HG02852 (cell line): ENCODE measurements at regions not wholly inside any gene's neighbourhood (a gene's known extent, or its start where the extent isn't known, plus 50 kb on each side); places are given as distances from the start of the nearest gene placed in this dataset.
"Not testable (repeated sequence)": the region's sequence is repeated elsewhere in the genome, so short reads cannot be mapped to it uniquely, and the experiment has no call there.

Source experiments
- ATAC-seq: cut with Tn5 transposase; IDR thresholded peaks from one replicate; pipeline ENCODE4 v1.9.1; 2021; ENCODE audit warnings: mild to moderate bottlenecking, moderate library complexity; ENCODE audit not compliant: unreplicated experiment

GRCh38 chr1:219434923-219435297 is 178.0 kb downstream of the ZC3H11B start:
- ATAC-seq: no peak

GRCh38 chr1:219434285-219434922 is 178.5 kb downstream of the ZC3H11B start:
- ATAC-seq: no peak

- ATAC-seq: no peak
Observed at GRCh38 chr1:219433496-219434131, 179.3 kb downstream of the ZC3H11B start.

- no peak for ATAC-seq
Observed at GRCh38 chr1:219433001-219433400, 179.9 kb downstream of the ZC3H11B start.

GRCh38 chr1:219432191-219432606 is 180.7 kb downstream of the ZC3H11B start:
- no peak for ATAC-seq

GRCh38 chr1:219430419-219430818 is 182.5 kb downstream of the ZC3H11B start:
- no peak for ATAC-seq

- no peak for ATAC-seq
Observed at GRCh38 chr1:219428651-219429050, 184.3 kb downstream of the ZC3H11B start.

- no peak for ATAC-seq
Observed at GRCh38 chr1:219427989-219428388, 184.9 kb downstream of the ZC3H11B start.

- ATAC-seq: peak; percentile 74
Observed at GRCh38 chr1:219427403-219427802, 185.5 kb downstream of the ZC3H11B start.

- peak; percentile 57 for ATAC-seq
Observed at GRCh38 chr1:219422811-219423598, 189.9 kb downstream of the ZC3H11B start.

- ATAC-seq: no peak
Observed at GRCh38 chr1:219420913-219421312, 192.0 kb downstream of the ZC3H11B start.

GRCh38 chr1:219419860-219420259 is 193.0 kb downstream of the ZC3H11B start:
- ATAC-seq: no peak

- ATAC-seq: no peak
Observed at GRCh38 chr1:219419065-219419464, 193.8 kb downstream of the ZC3H11B start.

GRCh38 chr1:219417610-219418009 is 195.3 kb downstream of the ZC3H11B start:
- ATAC-seq: no peak

- ATAC-seq: peak; percentile 90
Observed at GRCh38 chr1:219416598-219417238, 196.2 kb downstream of the ZC3H11B start.

GRCh38 chr1:219415915-219416314 is 197.0 kb downstream of the ZC3H11B start:
- no peak for ATAC-seq

GRCh38 chr1:219415433-219415832 is 197.5 kb downstream of the ZC3H11B start:
- ATAC-seq: no peak

GRCh38 chr1:219414250-219414649 is 198.7 kb downstream of the ZC3H11B start:
- ATAC-seq: no peak

- ATAC-seq: no peak
Observed at GRCh38 chr1:219413536-219413935, 199.4 kb downstream of the ZC3H11B start.

- no peak for ATAC-seq
Observed at GRCh38 chr1:219412772-219413171, 200.1 kb downstream of the ZC3H11B start.

- ATAC-seq: not testable (repeated sequence)
Observed at GRCh38 chr1:219410721-219411120, 202.2 kb downstream of the ZC3H11B start.
